ENCODE measurements at regions not wholly inside any gene's neighbourhood (a gene's known extent, or its start where the extent isn't known, plus 50 kb on each side); places are given as distances from the start of the nearest gene placed in this dataset.

- H3K27ac Mint-ChIP-seq, result no peak overlapping the region
- H3K9me3 Mint-ChIP-seq, result peaks cover 0 to 14% (median 8%) of the 10 kb centered on the region in 5 donors
- no peaks in the 10 kb centered on the region for H3K27me3 ChIP-seq (ENCODE audit: insufficient read depth, low read length, poor library complexity, severe bottlenecking)
- DNase-seq, result no peak
- no peak overlapping the region for H3K4me3 Mint-ChIP-seq
- ChIA-PET CTCF (no interaction called here), POLR2A (no interaction called here)
- no peaks in the 10 kb centered on the region for H3K9me3 ChIP-seq (ENCODE audit: low read length)
- H3K27ac ChIP-seq (ENCODE audit: low read depth, low read length), result no peak overlapping the region
- no peaks in the 10 kb centered on the region for H3K4me1 ChIP-seq (ENCODE audit: insufficient read depth, low read length)
- peaks cover 0 to 2% of the 10 kb centered on the region in 2 donors for H3K27me3 Mint-ChIP-seq
- no peaks in the 10 kb centered on the region for H3K36me3 ChIP-seq (ENCODE audit: insufficient read depth, low read length)
- no peaks in the 10 kb centered on the region for H3K36me3 Mint-ChIP-seq
- H3K4me3 ChIP-seq (ENCODE audit: low read length), result no peak overlapping the region
- no peaks in the 10 kb centered on the region for H3K4me1 Mint-ChIP-seq
Observed at GRCh38 chr9:16336833-16337232, 533.6 kb downstream of the BNC2 start.

- Histone ChIP-seq H3K4me1 (ENCODE audit: insufficient read depth, low read length) (no peaks in the 10 kb centered on the region), H3K27me3 (ENCODE audit: insufficient read depth, low read length, poor library complexity, severe bottlenecking) (no peaks in the 10 kb centered on the region), H3K36me3 (ENCODE audit: insufficient read depth, low read length) (no peaks in the 10 kb centered on the region), H3K27ac (ENCODE audit: low read depth, low read length) (no peak overlapping the region), H3K9me3 (ENCODE audit: low read length) (no peaks in the 10 kb centered on the region), H3K4me3 (ENCODE audit: low read length) (no peak overlapping the region)
- no peaks in the 10 kb centered on the region for H3K4me1 Mint-ChIP-seq
- POLR2A ChIA-PET, result no interaction called here
- no peak for DNase-seq
- CTCF ChIA-PET, result no interaction called here
- peak overlapping the region in 1 of 8 donors; percentile 83 for H3K27ac Mint-ChIP-seq
- peaks cover 0 to 15% (median 9%) of the 10 kb centered on the region in 5 donors for H3K9me3 Mint-ChIP-seq
- H3K36me3 Mint-ChIP-seq, result no peaks in the 10 kb centered on the region
- peaks cover 0 to 2% of the 10 kb centered on the region in 2 donors for H3K27me3 Mint-ChIP-seq
- no peak overlapping the region for H3K4me3 Mint-ChIP-seq
Observed at GRCh38 chr9:16337322-16338029, 533.0 kb downstream of the BNC2 start.

DNA sequence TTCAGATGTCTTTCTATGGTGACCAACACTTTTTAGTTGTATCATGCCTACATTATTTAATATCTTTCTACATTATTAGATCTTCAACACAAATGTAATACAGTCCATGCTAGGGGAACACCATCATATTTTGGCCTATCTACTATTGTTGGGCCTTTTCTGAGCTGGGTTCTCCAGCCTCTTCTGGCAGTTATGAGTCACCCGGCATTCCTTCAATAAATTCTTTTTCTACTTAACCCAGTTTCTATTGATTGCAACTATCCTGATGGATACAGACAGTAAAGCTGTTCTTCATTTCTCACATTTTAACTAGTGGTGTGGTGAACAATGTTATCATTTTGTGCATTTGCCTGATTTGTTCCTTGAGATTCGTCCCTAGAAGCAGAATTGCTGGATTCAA is 529.3 kb downstream of the BNC2 start:
- Mint-ChIP-seq H3K4me3 (no peak overlapping the region), H3K27me3 (no peaks in the 10 kb centered on the region), H3K4me1 (no peaks in the 10 kb centered on the region), H3K9me3 (peaks cover 0 to 16% (median 11%) of the 10 kb centered on the region in 5 donors), H3K36me3 (no peaks in the 10 kb centered on the region), H3K27ac (no peak overlapping the region)
- Histone ChIP-seq H3K27ac (ENCODE audit: low read depth, low read length) (no peak overlapping the region), H3K4me3 (ENCODE audit: low read length) (no peak overlapping the region), H3K27me3 (ENCODE audit: insufficient read depth, low read length, poor library complexity, severe bottlenecking) (no peaks in the 10 kb centered on the region), H3K36me3 (ENCODE audit: insufficient read depth, low read length) (no peaks in the 10 kb centered on the region), H3K4me1 (ENCODE audit: insufficient read depth, low read length) (no peaks in the 10 kb centered on the region), H3K9me3 (ENCODE audit: low read length) (no peaks in the 10 kb centered on the region)
- CTCF ChIA-PET, result no interaction called here
- DNase-seq, result no peak
- POLR2A ChIA-PET, result no interaction called here

- H3K4me3 Mint-ChIP-seq, result no peak overlapping the region
- POLR2A ChIA-PET, result no interaction called here
- no peak for DNase-seq
- H3K36me3 Mint-ChIP-seq, result no peaks in the 10 kb centered on the region
- Histone ChIP-seq H3K27ac (ENCODE audit: low read depth, low read length) (no peak overlapping the region), H3K27me3 (ENCODE audit: insufficient read depth, low read length, poor library complexity, severe bottlenecking) (no peaks in the 10 kb centered on the region), H3K36me3 (ENCODE audit: insufficient read depth, low read length) (no peaks in the 10 kb centered on the region), H3K9me3 (ENCODE audit: low read length) (no peaks in the 10 kb centered on the region), H3K4me1 (ENCODE audit: insufficient read depth, low read length) (no peaks in the 10 kb centered on the region), H3K4me3 (ENCODE audit: low read length) (no peak overlapping the region)
- peaks cover 0 to 18% (median 9%) of the 10 kb centered on the region in 5 donors for H3K9me3 Mint-ChIP-seq
- CTCF ChIA-PET, result no interaction called here
- no peak overlapping the region for H3K27ac Mint-ChIP-seq
- H3K27me3 Mint-ChIP-seq, result no peaks in the 10 kb centered on the region
- H3K4me1 Mint-ChIP-seq, result no peaks in the 10 kb centered on the region
Observed at GRCh38 chr9:16342246-16343020, 528.0 kb downstream of the BNC2 start.

- Histone ChIP-seq H3K4me3 (ENCODE audit: low read length) (no peak overlapping the region), H3K9me3 (ENCODE audit: low read length) (no peaks in the 10 kb centered on the region), H3K27me3 (ENCODE audit: insufficient read depth, low read length, poor library complexity, severe bottlenecking) (no peaks in the 10 kb centered on the region), H3K4me1 (ENCODE audit: insufficient read depth, low read length) (no peaks in the 10 kb centered on the region), H3K27ac (ENCODE audit: low read depth, low read length) (no peak overlapping the region), H3K36me3 (ENCODE audit: insufficient read depth, low read length) (no peaks in the 10 kb centered on the region)
- H3K4me3 Mint-ChIP-seq, result no peak overlapping the region
- H3K4me1 Mint-ChIP-seq, result no peaks in the 10 kb centered on the region
- ChIA-PET POLR2A (no interaction called here), CTCF (no interaction called here)
- H3K27ac Mint-ChIP-seq, result no peak overlapping the region
- H3K27me3 Mint-ChIP-seq, result no peaks in the 10 kb centered on the region
- peaks cover 0 to 17% (median 9%) of the 10 kb centered on the region in 5 donors for H3K9me3 Mint-ChIP-seq
- no peak for DNase-seq
- no peaks in the 10 kb centered on the region for H3K36me3 Mint-ChIP-seq
Observed at GRCh38 chr9:16343249-16344237, 526.9 kb downstream of the BNC2 start.

DNA sequence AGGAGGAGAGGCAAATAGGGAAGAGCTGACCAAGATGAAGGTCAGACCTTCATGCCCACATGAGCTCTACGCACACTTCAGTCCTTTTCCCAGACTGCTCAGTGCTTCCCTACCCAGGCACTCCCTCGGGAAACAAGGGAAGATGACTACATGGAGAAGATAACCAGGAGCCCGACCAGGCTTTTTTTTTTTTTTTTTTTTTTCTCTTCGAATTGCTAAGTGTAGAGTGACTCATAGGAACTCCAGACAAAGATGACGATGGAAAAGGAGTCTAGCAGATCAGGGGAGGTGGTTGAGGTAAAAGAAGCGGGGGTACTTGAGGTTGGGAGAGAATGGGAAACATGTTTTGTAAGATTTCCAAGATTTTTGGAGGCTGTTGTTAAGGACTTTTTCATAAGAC is 526.1 kb downstream of the BNC2 start:
- CTCF ChIA-PET, result no interaction called here
- DNase-seq, result no peak
- Histone ChIP-seq H3K27ac (ENCODE audit: low read depth, low read length) (no peak overlapping the region), H3K4me1 (ENCODE audit: insufficient read depth, low read length) (no peaks in the 10 kb centered on the region), H3K4me3 (ENCODE audit: low read length) (no peak overlapping the region), H3K9me3 (ENCODE audit: low read length) (no peaks in the 10 kb centered on the region), H3K27me3 (ENCODE audit: insufficient read depth, low read length, poor library complexity, severe bottlenecking) (no peaks in the 10 kb centered on the region), H3K36me3 (ENCODE audit: insufficient read depth, low read length) (no peaks in the 10 kb centered on the region)
- Mint-ChIP-seq H3K27ac (no peak overlapping the region), H3K36me3 (no peaks in the 10 kb centered on the region), H3K27me3 (no peaks in the 10 kb centered on the region), H3K4me1 (no peaks in the 10 kb centered on the region), H3K9me3 (peaks cover 0 to 17% (median 9%) of the 10 kb centered on the region in 5 donors), H3K4me3 (no peak overlapping the region)
- POLR2A ChIA-PET, result no interaction called here

DNA sequence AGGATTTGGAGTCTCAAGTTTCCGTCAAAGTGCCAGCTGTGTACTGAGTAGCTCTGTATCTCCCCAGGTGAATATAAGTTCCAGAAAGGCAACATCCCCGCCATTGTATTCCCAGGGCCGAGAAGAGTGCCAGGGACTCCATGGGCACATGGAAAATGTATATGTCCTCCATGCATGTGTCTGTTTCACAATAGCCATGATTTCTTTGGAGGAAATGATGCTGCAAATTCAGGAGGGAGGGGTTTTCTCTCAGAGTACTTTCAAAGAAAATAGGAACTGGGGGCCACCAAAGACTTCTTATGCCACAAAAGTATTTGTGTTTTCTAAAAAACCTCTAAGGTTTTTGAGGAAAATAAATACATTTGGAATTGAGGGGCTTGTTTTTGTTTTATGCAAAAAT is 524.6 kb downstream of the BNC2 start:
- Histone ChIP-seq H3K4me1 (ENCODE audit: insufficient read depth, low read length) (no peaks in the 10 kb centered on the region), H3K9me3 (ENCODE audit: low read length) (no peaks in the 10 kb centered on the region), H3K27ac (ENCODE audit: low read depth, low read length) (no peak overlapping the region), H3K27me3 (ENCODE audit: insufficient read depth, low read length, poor library complexity, severe bottlenecking) (no peaks in the 10 kb centered on the region), H3K36me3 (ENCODE audit: insufficient read depth, low read length) (no peaks in the 10 kb centered on the region), H3K4me3 (ENCODE audit: low read length) (no peak overlapping the region)
- Mint-ChIP-seq H3K9me3 (peaks cover 0 to 15% (median 9%) of the 10 kb centered on the region in 5 donors), H3K4me1 (no peaks in the 10 kb centered on the region), H3K4me3 (no peak overlapping the region), H3K27ac (no peak overlapping the region), H3K27me3 (no peaks in the 10 kb centered on the region), H3K36me3 (no peaks in the 10 kb centered on the region)
- DNase-seq, result no peak
- POLR2A ChIA-PET, result no interaction called here
- CTCF ChIA-PET, result no interaction called here

DNA sequence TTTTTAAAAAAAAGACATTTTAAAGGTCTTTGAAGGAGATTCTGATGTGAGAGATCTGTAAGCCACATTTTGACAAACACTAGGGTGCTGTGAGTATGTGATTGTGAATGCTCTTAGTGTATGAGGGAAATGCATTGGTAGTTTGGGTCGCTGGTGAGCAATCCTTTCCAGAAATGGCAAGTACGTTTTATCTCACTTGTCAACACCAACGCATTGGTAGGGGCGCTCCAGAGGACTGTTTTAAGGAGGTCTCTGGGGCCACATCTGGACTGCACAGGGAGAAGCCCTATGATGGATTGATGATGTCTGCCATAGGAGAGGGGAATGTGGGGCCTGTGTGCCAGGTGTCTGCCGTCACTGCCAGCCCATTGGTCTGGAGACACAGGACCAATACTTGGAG is 522.6 kb downstream of the BNC2 start:
- no peaks in the 10 kb centered on the region for H3K36me3 ChIP-seq (ENCODE audit: insufficient read depth, low read length)
- no peak overlapping the region for H3K27ac Mint-ChIP-seq
- H3K4me3 Mint-ChIP-seq, result no peak overlapping the region
- no peaks in the 10 kb centered on the region for H3K27me3 Mint-ChIP-seq
- peaks cover 2 to 10% (median 8%) of the 10 kb centered on the region in 5 donors for H3K9me3 Mint-ChIP-seq
- H3K27ac ChIP-seq (ENCODE audit: low read depth, low read length), result no peak overlapping the region
- POLR2A ChIA-PET, result no interaction called here
- no peaks in the 10 kb centered on the region for H3K36me3 Mint-ChIP-seq
- no peak overlapping the region for H3K4me3 ChIP-seq (ENCODE audit: low read length)
- no peaks in the 10 kb centered on the region for H3K4me1 Mint-ChIP-seq
- CTCF ChIA-PET, result no interaction called here
- DNase-seq, result no peak
- no peaks in the 10 kb centered on the region for H3K9me3 ChIP-seq (ENCODE audit: low read length)
- no peaks in the 10 kb centered on the region for H3K27me3 ChIP-seq (ENCODE audit: insufficient read depth, low read length, poor library complexity, severe bottlenecking)
- H3K4me1 ChIP-seq (ENCODE audit: insufficient read depth, low read length), result no peaks in the 10 kb centered on the region

Measured in CD8-positive, alpha-beta memory T cell (primary cell).